ENCODE measurements at regions not wholly inside any gene's neighbourhood (a gene's known extent, or its start where the extent isn't known, plus 50 kb on each side); places are given as distances from the start of the nearest gene placed in this dataset.

- TF ChIP-seq CTCF (IDR thresholded peaks at IDR 0.05) (no peak), POLR2A (IDR thresholded peaks at IDR 0.05) (no peak)
Observed at GRCh38 chr16:64687123-64687522, 434.7 kb downstream of the CDH11 start.
